K562 (cell line): ENCODE measurements at regions not wholly inside any gene's neighbourhood (a gene's known extent, or its start where the extent isn't known, plus 50 kb on each side); places are given as distances from the start of the nearest gene placed in this dataset.

Experiments
- ATAC-seq: fragments of 200-7000 bp; cut with Tn5 transposase; 3 replicates; pipeline ENCODE4 v1.9.1; 2020; ENCODE audit warnings: moderate library complexity
- BruUV-seq: library from RNA; stranded (reverse); fragments of 400-500 nt; replicated peaks from 2 replicates; lab custom pipeline; 2021; lab: Mats Ljungman, UMichigan
- CTCF ChIA-PET: fragments of 300-600 bp; formaldehyde crosslinking; extraction: SDS; loops from one replicate; lab custom pipeline; 2021; ENCODE audit warnings: low intra/inter-chr PET ratio; lab: Yijun Ruan, JAX
- POLR2A ChIA-PET: fragments of 300-600, 350-650 bp; sonication (Branson Sonifier 250); formaldehyde crosslinking; extraction: SDS; loops from one replicate; lab custom pipeline; 2021; ENCODE audit warnings: antibody characterized with exemption, inconsistent platforms; lab: Yijun Ruan, JAX
- DNase-seq, 4 experiments: peaks; one replicate each; pipeline versions ENCODE4 v3.0.0 to v3.0.0-alpha.2; 2011 to 2018; ENCODE audit warnings: low spot score in 3 of 4, mixed read lengths in 3 of 4; ENCODE audit errors: extremely low read depth in 1 of 4
- FAIRE-seq: peaks from 2 replicates; lab custom pipeline; 2011; peaks lifted over from hg19 to GRCh38; lab: Jason Lieb, UNC
- H2AFZ ChIP-seq: 2 replicates; pipeline ENCODE4 v1.6.0; 2011; ENCODE audit warnings: low read depth, low read length, control low read depth, inconsistent platforms
- H3K27ac ChIP-seq: fragments of 200-600 bp; 3 replicates; pipeline ENCODE4 v1.8.0; 2011; ENCODE audit warnings: low read depth, mild to moderate bottlenecking, control low read depth, inconsistent platforms, low read length, moderate library complexity, mixed read lengths; ENCODE audit errors: extremely low read depth
- H3K27me3 ChIP-seq, 2 experiments: fragments of 300-600 bp in 1 of 2; 2 replicates in 1 of 2; 3 replicates in 1 of 2; pipeline versions ENCODE4 v1.6.0 to v1.8.0; 2011; ENCODE audit warnings: inconsistent platforms in 2 of 2, low read length in 2 of 2, mild to moderate bottlenecking in 1 of 2, mixed read lengths in 1 of 2, moderate library complexity in 1 of 2; ENCODE audit not compliant: control insufficient read depth in 2 of 2, insufficient read depth in 2 of 2
- H3K36me3 ChIP-seq: fragments of 300-600 bp; 3 replicates; pipeline ENCODE4 v1.8.0; 2011; ENCODE audit warnings: mild to moderate bottlenecking, low read length, inconsistent platforms; ENCODE audit not compliant: control insufficient read depth, insufficient read depth
- H3K4me1 ChIP-seq, 2 experiments: fragments of 200-600 bp in 1 of 2; replicated peaks in 1 of 2; 2 replicates in 1 of 2; 3 replicates in 1 of 2; pipeline versions ENCODE4 v1.5.1 to v1.8.0; 2011; ENCODE audit warnings: inconsistent platforms in 2 of 2, low read length in 2 of 2, mild to moderate bottlenecking in 1 of 2, mixed read lengths in 1 of 2, moderate library complexity in 1 of 2; ENCODE audit not compliant: control insufficient read depth in 2 of 2, insufficient read depth in 2 of 2
- H3K4me2 ChIP-seq: 2 replicates; pipeline ENCODE4 v1.6.1; 2011; ENCODE audit warnings: low read length, control low read depth, inconsistent platforms, mixed read lengths; ENCODE audit not compliant: insufficient read depth
- H3K4me3 ChIP-seq: fragments of 200-600 bp; sonication (generic), shearing (Covaris generic); 2 replicates; pipeline ENCODE4 v1.5.1; 2016; ENCODE audit warnings: control low read depth, inconsistent platforms
- H3K79me2 ChIP-seq: fragments of 200-600 bp; 3 replicates; pipeline ENCODE4 v1.8.0; 2011; ENCODE audit warnings: low read length, inconsistent platforms; ENCODE audit not compliant: control insufficient read depth, insufficient read depth
- H3K9ac ChIP-seq, 2 experiments: 2 replicates each; pipeline versions ENCODE4 v1.6.0 to v1.6.1; 2011; ENCODE audit warnings: low read depth in 2 of 2, low read length in 2 of 2, control low read depth in 1 of 2, inconsistent platforms in 1 of 2, mild to moderate bottlenecking in 1 of 2, mixed read lengths in 1 of 2; ENCODE audit not compliant: insufficient read depth in 1 of 2
- H3K9me1 ChIP-seq: one replicate; pipeline ENCODE4 v1.6.0; 2011; ENCODE audit warnings: inconsistent platforms, mild to moderate bottlenecking, low read length, moderate library complexity; ENCODE audit not compliant: control insufficient read depth, insufficient read depth
- H3K9me3 ChIP-seq: replicated peaks from 2 replicates; pipeline ENCODE4 v1.5.1; 2011; ENCODE audit warnings: low read depth, low read length, inconsistent platforms; ENCODE audit not compliant: control insufficient read depth, insufficient read depth
- H4K20me1 ChIP-seq: replicated peaks from 2 replicates; pipeline ENCODE4 v1.6.1; 2011; ENCODE audit warnings: low read length, inconsistent platforms, mixed read lengths; ENCODE audit not compliant: control insufficient read depth, insufficient read depth
- GABPA ChIP-seq: fragments of 200-800 bp; sonication (Bioruptor generic); conservative IDR thresholded peaks from 2 replicates; pipeline ENCODE4 v1.6.1; 2016; ENCODE audit warnings: low read depth, missing genetic modification characterization, missing compliant biosample characterization
- HMGN3 ChIP-seq: IDR thresholded peaks from 2 replicates; pipeline ENCODE4 v1.6.1; 2011; ENCODE audit warnings: borderline replicate concordance, low read depth, mild to moderate bottlenecking, mixed read lengths, low read length; ENCODE audit not compliant: insufficient read length; ENCODE audit errors: extremely low read depth
- KAT7 ChIP-seq: sonication (generic); formaldehyde crosslinking; IDR thresholded peaks from 2 replicates; pipeline ENCODE4 v1.8.0; 2022; ENCODE audit warnings: missing genetic modification reagents, mild to moderate bottlenecking, borderline replicate concordance
- KDM2B ChIP-seq: fragments of 250-450 bp; sonication (Bioruptor Pico); IDR thresholded peaks from 2 replicates; pipeline ENCODE4 v1.8.0; 2021; ENCODE audit warnings: mild to moderate bottlenecking, moderate library complexity
- MCM5 ChIP-seq: fragments of 450-650 bp; IDR thresholded peaks from 2 replicates; pipeline ENCODE4 v1.6.1; 2016; ENCODE audit warnings: low read depth
- NR2C1 ChIP-seq, 2 experiments: fragments of 450-650 bp; IDR thresholded peaks; 2 replicates each; pipeline ENCODE4 v1.6.1; 2017; ENCODE audit warnings: mild to moderate bottlenecking in 2 of 2, antibody characterized with exemption in 1 of 2, inconsistent platforms in 1 of 2, missing compliant biosample characterization in 1 of 2, missing genetic modification characterization in 1 of 2
- NR2C2 ChIP-seq, 2 experiments: fragments of 200-800 bp in 1 of 2; sonication (Bioruptor generic) in 1 of 2; sonication (generic) in 1 of 2; formaldehyde crosslinking in 1 of 2; IDR thresholded peaks; 2 replicates each; pipeline versions ENCODE4 v1.6.1 to v1.8.0; 2016 to 2022; ENCODE audit warnings: mild to moderate bottlenecking in 1 of 2, missing compliant biosample characterization in 1 of 2, missing genetic modification characterization in 1 of 2, missing genetic modification reagents in 1 of 2
- PHF8 ChIP-seq: fragments of 200-600 bp; sonication (generic); IDR thresholded peaks from 2 replicates; pipeline ENCODE4 v1.6.1; 2012; ENCODE audit warnings: mixed run types, mild to moderate bottlenecking, inconsistent platforms, low read length, moderate library complexity, borderline replicate concordance
- TRIM24 ChIP-seq, 2 experiments: fragments of 450-650 bp; IDR thresholded peaks; 2 replicates each; pipeline ENCODE4 v1.6.1; 2016
- in situ Hi-C: fragments of 300-500 bp; cut with MboI; formaldehyde crosslinking; loops from 4 replicates; pipeline ENCODE4 v1.15.0; 2018; ENCODE audit warnings: inconsistent platforms, mixed read lengths
- intact Hi-C: fragments of 100-400 bp; cut with micrococcal nuclease; formaldehyde crosslinking; loops from 2 replicates; pipeline ENCODE4 v1.14.2; 2022
- TF ChIP-seq, protein P1 (sequence below), 2 experiments: fragments of 250-450 bp in 1 of 2; fragments of 450-650 bp in 1 of 2; sonication (Bioruptor Pico) in 1 of 2; IDR thresholded peaks; 2 replicates each; pipeline versions ENCODE4 v1.6.1 to v1.8.0; 2016 to 2021; ENCODE audit warnings: mild to moderate bottlenecking in 2 of 2, moderate library complexity in 2 of 2, missing compliant biosample characterization in 1 of 2, missing genetic modification characterization in 1 of 2

DNA sequence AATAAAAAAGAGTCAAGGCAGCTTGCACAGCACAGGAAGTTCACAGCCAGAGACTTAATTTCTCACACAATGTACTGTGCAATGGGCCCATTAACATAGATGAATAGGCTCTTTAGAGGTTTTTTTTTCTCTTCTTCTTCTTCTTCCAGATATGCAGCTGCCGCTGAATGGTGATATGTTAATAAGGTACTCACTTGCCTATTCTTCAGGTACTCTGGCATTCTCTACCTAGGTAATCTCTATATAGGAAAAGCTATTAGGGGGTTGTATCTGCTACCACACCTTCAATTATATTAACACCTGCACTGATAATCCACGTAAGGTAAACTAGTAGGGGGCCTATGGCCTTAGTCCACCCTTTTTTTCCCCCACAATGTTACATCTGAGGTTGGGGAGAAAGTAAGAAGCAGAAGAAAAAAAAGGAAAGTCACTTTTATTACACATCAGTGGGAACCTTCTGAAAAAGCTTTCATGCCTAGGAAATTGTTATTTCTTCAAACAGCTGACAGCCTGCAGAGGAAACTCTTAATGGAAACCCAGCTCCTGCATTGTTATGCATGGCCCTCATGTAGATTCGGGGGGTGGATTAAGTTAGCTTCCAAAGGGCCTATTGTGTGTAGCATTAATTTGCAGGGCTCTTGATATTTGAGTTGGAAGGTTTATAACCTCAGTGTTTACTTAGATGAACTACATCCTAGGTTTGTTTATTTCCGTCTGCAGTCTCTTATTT, 525.5 kb downstream of the ZIC1 start (continued):
- no peak for TF ChIP-seq HMGN3
- TF ChIP-seq, all 486 proteins: peak for 0

DNA sequence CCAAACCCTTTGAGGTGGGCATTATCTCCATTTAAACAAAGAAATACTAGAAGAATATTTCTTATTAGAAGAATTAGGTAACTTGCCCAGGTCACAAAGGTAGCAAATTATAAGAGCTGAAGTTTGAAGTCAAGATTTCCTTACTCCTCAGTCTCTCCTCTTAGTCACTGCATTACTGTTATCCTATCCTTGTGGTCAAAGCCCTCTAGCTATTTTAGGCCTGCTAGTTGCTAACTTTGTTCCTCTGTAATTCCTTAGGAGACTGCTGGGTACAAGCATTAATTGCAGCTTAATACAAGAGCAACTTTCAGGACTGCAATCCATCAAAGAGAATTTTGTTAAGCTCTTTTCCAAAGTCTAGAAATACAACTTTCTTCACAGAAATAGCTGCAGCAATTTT, 528.2 kb downstream of the ZIC1 start:
- FAIRE-seq (no peak), ATAC-seq (no peak), DNase-seq (no peak)
- no peaks in the 10 kb centered on the region for H3K36me3 ChIP-seq
- intact Hi-C loops (no loop called here), in situ Hi-C loops (no loop called here)
- no peak overlapping the region for H3K9ac ChIP-seq
- ChIA-PET POLR2A (no interaction called here), CTCF (no interaction called here)
- no peak overlapping the region for H3K27ac ChIP-seq
- no peaks in the 10 kb centered on the region for H4K20me1 ChIP-seq
- no peak overlapping the region for H3K4me3 ChIP-seq
- no peaks in the 10 kb centered on the region; the same call in 1 of the 2 replicates for H3K9me3 ChIP-seq
- no peak overlapping the region for H3K4me2 ChIP-seq
- BruUV-seq = no TSS peak
- H3K79me2 ChIP-seq = no peaks in the 10 kb centered on the region
- H3K27me3 ChIP-seq = no peaks in the 10 kb centered on the region
- no peaks in the 10 kb centered on the region for H3K4me1 ChIP-seq
- H3K9me1 ChIP-seq = no peaks in the 10 kb centered on the region
- no peak overlapping the region for H2AFZ ChIP-seq
- TF ChIP-seq TRIM24 (IDR thresholded peaks at IDR 0.05) = no peak
- no peak for TF ChIP-seq NR2C2 (CRISPR knock-in tag; IDR thresholded peaks at IDR 0.05)
- TF ChIP-seq NR2C2 (tag; IDR thresholded peaks at IDR 0.05) = no peak
- TF ChIP-seq NR2C1 (IDR thresholded peaks at IDR 0.05) = no peak
- TF ChIP-seq NR2C1 (tag; IDR thresholded peaks at IDR 0.05) = no peak
- TF ChIP-seq, protein P1, sequence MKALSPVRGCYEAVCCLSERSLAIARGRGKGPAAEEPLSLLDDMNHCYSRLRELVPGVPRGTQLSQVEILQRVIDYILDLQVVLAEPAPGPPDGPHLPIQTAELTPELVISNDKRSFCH (CRISPR knock-in tag; IDR thresholded peaks at IDR 0.05) = no peak
- TF ChIP-seq, protein P1 (tag; IDR thresholded peaks at IDR 0.05) = no peak
- TF ChIP-seq MCM5 = no peak
- TF ChIP-seq KAT7 (CRISPR knock-in tag) = no peak
- no peak for TF ChIP-seq GABPA
- no peak for TF ChIP-seq PHF8
- no peak for TF ChIP-seq KDM2B (CRISPR knock-in tag)
